Progenitor cell of endocrine pancreas (in vitro differentiated cells): ENCODE measurements at regions not wholly inside any gene's neighbourhood (a gene's known extent, or its start where the extent isn't known, plus 50 kb on each side); places are given as distances from the start of the nearest gene placed in this dataset.

Source experiments
- DNase-seq: peaks from one replicate; pipeline ENCODE4 v3.0.0; 2021; ENCODE audit warnings: low spot score; ENCODE audit not compliant: unreplicated experiment
- H3K27ac Mint-ChIP-seq: 2 replicates; pipeline ENCODE4 v1.8.0; 2021; ENCODE audit warnings: mild to moderate bottlenecking, moderate library complexity, mixed read lengths
- H3K27me3 Mint-ChIP-seq: 2 replicates; pipeline ENCODE4 v1.8.0; 2021; ENCODE audit warnings: mixed read lengths
- H3K36me3 Mint-ChIP-seq: 2 replicates; pipeline ENCODE4 v1.8.0; 2022; ENCODE audit warnings: mixed read lengths; ENCODE audit not compliant: insufficient read depth
- H3K4me1 Mint-ChIP-seq: 2 replicates; pipeline ENCODE4 v1.8.0; 2021; ENCODE audit warnings: low read depth, mixed read lengths
- H3K4me3 Mint-ChIP-seq: 2 replicates; pipeline ENCODE4 v1.8.0; 2021; ENCODE audit warnings: low read depth, mild to moderate bottlenecking, moderate library complexity, mixed read lengths
- H3K9me3 Mint-ChIP-seq: 2 replicates; pipeline ENCODE4 v1.8.0; 2021; ENCODE audit warnings: low read depth, mixed read lengths
- CTCF ChIP-seq: fragments of 200-600 bp; sonication (generic); IDR thresholded peaks from one replicate; pipeline ENCODE4 v1.5.0; 2021; ENCODE audit warnings: antibody characterized with exemption, mild to moderate bottlenecking; ENCODE audit not compliant: unreplicated experiment

GRCh38 chr3:117625174-117625573 is 915.6 kb downstream of the TUSC7 start:
- TF ChIP-seq CTCF = no peak
- no peaks in the 10 kb centered on the region for H3K36me3 Mint-ChIP-seq
- H3K27ac Mint-ChIP-seq = no peak overlapping the region
- H3K9me3 Mint-ChIP-seq = no peaks in the 10 kb centered on the region
- no peaks in the 10 kb centered on the region for H3K27me3 Mint-ChIP-seq
- H3K4me3 Mint-ChIP-seq = no peak overlapping the region
- DNase-seq = no peak
- peaks cover 7% of the 10 kb centered on the region for H3K4me1 Mint-ChIP-seq

- H3K27ac Mint-ChIP-seq = no peak overlapping the region
- no peaks in the 10 kb centered on the region for H3K9me3 Mint-ChIP-seq
- no peak for DNase-seq
- H3K4me1 Mint-ChIP-seq = peaks cover 7% of the 10 kb centered on the region
- H3K4me3 Mint-ChIP-seq = no peak overlapping the region
- H3K27me3 Mint-ChIP-seq = peaks cover 4% of the 10 kb centered on the region
- no peaks in the 10 kb centered on the region for H3K36me3 Mint-ChIP-seq
- no peak for TF ChIP-seq CTCF
Measured at GRCh38 chr3:117626577-117626976, 917.0 kb downstream of the TUSC7 start.

- Mint-ChIP-seq H3K9me3 (no peaks in the 10 kb centered on the region), H3K4me3 (no peak overlapping the region), H3K4me1 (peaks cover 7% of the 10 kb centered on the region), H3K36me3 (no peaks in the 10 kb centered on the region), H3K27me3 (peaks cover 11% of the 10 kb centered on the region), H3K27ac (no peak overlapping the region)
- no peak for DNase-seq
- TF ChIP-seq CTCF = no peak
Measured at GRCh38 chr3:117628823-117629291, 919.3 kb downstream of the TUSC7 start.

- no peaks in the 10 kb centered on the region for H3K36me3 Mint-ChIP-seq
- no peak overlapping the region for H3K27ac Mint-ChIP-seq
- no peak overlapping the region for H3K4me3 Mint-ChIP-seq
- peaks cover 7% of the 10 kb centered on the region for H3K4me1 Mint-ChIP-seq
- H3K9me3 Mint-ChIP-seq = no peaks in the 10 kb centered on the region
- peaks cover 11% of the 10 kb centered on the region for H3K27me3 Mint-ChIP-seq
- TF ChIP-seq CTCF = no peak
- no peak for DNase-seq
Measured at GRCh38 chr3:117629505-117629904, 919.9 kb downstream of the TUSC7 start.

- Mint-ChIP-seq H3K4me1 (peaks cover 13% of the 10 kb centered on the region), H3K4me3 (no peak overlapping the region), H3K9me3 (no peaks in the 10 kb centered on the region), H3K27me3 (peaks cover 11% of the 10 kb centered on the region), H3K27ac (no peak overlapping the region), H3K36me3 (no peaks in the 10 kb centered on the region)
- DNase-seq = no peak
- no peak for TF ChIP-seq CTCF
Measured at GRCh38 chr3:117630469-117630868, 920.9 kb downstream of the TUSC7 start.
